Trophoblast cell (in vitro differentiated cells and primary cell): ENCODE measurements at regions not wholly inside any gene's neighbourhood (a gene's known extent, or its start where the extent isn't known, plus 50 kb on each side); places are given as distances from the start of the nearest gene placed in this dataset.
"Not testable (repeated sequence)": the region's sequence is repeated elsewhere in the genome, so short reads cannot be mapped to it uniquely, and the experiment has no call there.

Source experiments
- DNase-seq, 2 donors: peaks; one replicate each; pipeline ENCODE4 v3.0.0-alpha.2; 2016
- H2AFZ ChIP-seq: 2 replicates; pipeline ENCODE4 v1.6.1; 2013; ENCODE audit warnings: low read length, moderate library complexity, mild to moderate bottlenecking; ENCODE audit not compliant: insufficient read depth, poor library complexity
- H2AK5ac ChIP-seq: 2 replicates; pipeline ENCODE4 v1.6.1; 2013; ENCODE audit warnings: mild to moderate bottlenecking, low read length
- H2BK120ac ChIP-seq: 2 replicates; pipeline ENCODE4 v1.6.1; 2013; ENCODE audit warnings: low read length, mild to moderate bottlenecking, moderate library complexity; ENCODE audit not compliant: insufficient read depth, poor library complexity
- H2BK12ac ChIP-seq: 2 replicates; pipeline ENCODE4 v1.6.1; 2013; ENCODE audit warnings: mild to moderate bottlenecking, low read length, moderate library complexity
- H2BK5ac ChIP-seq: 2 replicates; pipeline ENCODE4 v1.6.1; 2013; ENCODE audit warnings: low read length, low read depth, moderate library complexity, mild to moderate bottlenecking; ENCODE audit not compliant: poor library complexity
- H3K14ac ChIP-seq: 2 replicates; pipeline ENCODE4 v1.6.1; 2013; ENCODE audit warnings: mild to moderate bottlenecking, low read length
- H3K18ac ChIP-seq: 2 replicates; pipeline ENCODE4 v1.6.1; 2013; ENCODE audit warnings: mild to moderate bottlenecking, low read length
- H3K23ac ChIP-seq: 2 replicates; pipeline ENCODE4 v1.6.1; 2013; ENCODE audit warnings: low read length
- H3K27ac ChIP-seq: 2 replicates; pipeline ENCODE4 v1.5.1; 2013; ENCODE audit warnings: low read depth, mild to moderate bottlenecking, inconsistent platforms, low read length, moderate library complexity
- H3K27me3 ChIP-seq: 2 replicates; pipeline ENCODE4 v1.6.1; 2013; ENCODE audit warnings: inconsistent platforms, mild to moderate bottlenecking, low read length, moderate library complexity; ENCODE audit not compliant: insufficient read depth
- H3K36me3 ChIP-seq, 2 experiments: 1 replicate in 1 of 2; 2 replicates in 1 of 2; pipeline ENCODE4 v1.6.1; 2013; ENCODE audit warnings: low read length in 2 of 2, mild to moderate bottlenecking in 2 of 2, moderate library complexity in 1 of 2; ENCODE audit not compliant: insufficient read depth in 2 of 2, control insufficient read depth in 1 of 2
- H3K4ac ChIP-seq: 2 replicates; pipeline ENCODE4 v1.6.1; 2013; ENCODE audit warnings: low read depth, mild to moderate bottlenecking, low read length, moderate library complexity
- H3K4me1 ChIP-seq, 2 experiments: 1 replicate in 1 of 2; 2 replicates in 1 of 2; pipeline ENCODE4 v1.6.1; 2013; ENCODE audit warnings: low read length in 2 of 2, mild to moderate bottlenecking in 2 of 2, moderate library complexity in 1 of 2; ENCODE audit not compliant: insufficient read depth in 2 of 2, control insufficient read depth in 1 of 2
- H3K4me2 ChIP-seq: 2 replicates; pipeline ENCODE4 v1.6.1; 2013; ENCODE audit warnings: inconsistent platforms, mild to moderate bottlenecking, low read length, moderate library complexity
- H3K4me3 ChIP-seq: 2 replicates; pipeline ENCODE4 v1.5.1; 2013; ENCODE audit warnings: mild to moderate bottlenecking, low read depth, low read length, inconsistent platforms
- H3K79me1 ChIP-seq: one replicate; pipeline ENCODE4 v1.6.1; 2013; ENCODE audit warnings: low read length
- H3K79me2 ChIP-seq: 2 replicates; pipeline ENCODE4 v1.6.1; 2013; ENCODE audit warnings: low read length, mild to moderate bottlenecking; ENCODE audit not compliant: control insufficient read depth, insufficient read depth, poor library complexity
- H3K9ac ChIP-seq: 2 replicates; pipeline ENCODE4 v1.6.1; 2013; ENCODE audit warnings: mild to moderate bottlenecking, low read length
- H3K9me3 ChIP-seq: 2 replicates; pipeline ENCODE4 v1.6.1; 2013; ENCODE audit warnings: low read depth, mild to moderate bottlenecking, control low read depth, inconsistent platforms, low read length; ENCODE audit not compliant: insufficient read depth
- H4K12ac ChIP-seq: 2 replicates; pipeline ENCODE4 v1.6.1; 2013; ENCODE audit warnings: low read depth, mild to moderate bottlenecking, low read length, moderate library complexity
- H4K8ac ChIP-seq: 2 replicates; pipeline ENCODE4 v1.6.1; 2013; ENCODE audit warnings: low read depth, mild to moderate bottlenecking, low read length, moderate library complexity
- H4K91ac ChIP-seq: one replicate; pipeline ENCODE4 v1.6.1; 2013; ENCODE audit warnings: low read depth, mild to moderate bottlenecking, low read length, moderate library complexity
- WGBS: extraction: QIAGEN DNeasy Blood & Tissue Kit; methylation state at CpG from one replicate; pipeline ENCODE4 v1.1.7; 2013; ENCODE audit warnings: missing lambda C conversion rate; ENCODE audit not compliant: insufficient read length, insufficient coverage; ENCODE audit errors: extremely low coverage; 5-methylcytosine and 5-hydroxymethylcytosine counted together

- not testable (repeated sequence) for H3K4me1 ChIP-seq, H3K4ac ChIP-seq, H2AK5ac ChIP-seq, H3K14ac ChIP-seq, H3K27me3 ChIP-seq, H4K12ac ChIP-seq, H3K4me2 ChIP-seq, H3K4me3 ChIP-seq, H3K23ac ChIP-seq, H4K91ac ChIP-seq, DNase-seq, H2BK12ac ChIP-seq, H2AFZ ChIP-seq, H3K27ac ChIP-seq, H3K79me1 ChIP-seq, H4K8ac ChIP-seq, H2BK120ac ChIP-seq, H3K36me3 ChIP-seq, H3K9me3 ChIP-seq, H3K79me2 ChIP-seq, H3K9ac ChIP-seq, H3K18ac ChIP-seq, H2BK5ac ChIP-seq
- no CpG with 5 or more reads among the region's 3 CpGs for WGBS
Observed at GRCh38 chr5:143588121-143588520, 184.6 kb upstream of the NR3C1 start.

- Histone ChIP-seq H2AFZ (no peak overlapping the region), H3K4me1 (peaks cover 0 to 3% of the 10 kb centered on the region in 2 experiments), H3K79me1 (no peaks in the 10 kb centered on the region), H3K4me3 (no peak overlapping the region), H3K27ac (no peak overlapping the region), H3K9ac (no peak overlapping the region), H3K14ac (no peak overlapping the region), H3K23ac (no peak overlapping the region), H4K8ac (no peak overlapping the region), H2BK120ac (no peak overlapping the region), H3K9me3 (no peaks in the 10 kb centered on the region), H2BK5ac (no peak overlapping the region), H2BK12ac (no peak overlapping the region), H3K4ac (no peak overlapping the region), H3K27me3 (no peaks in the 10 kb centered on the region), H3K36me3 (no peaks in the 10 kb centered on the region), H4K12ac (no peak overlapping the region), H2AK5ac (no peak overlapping the region), H4K91ac (no peak overlapping the region), H3K18ac (no peak overlapping the region), H3K4me2 (no peak overlapping the region), H3K79me2 (no peaks in the 10 kb centered on the region)
- no peak for DNase-seq
- WGBS: no CpG with 5 or more reads among the region's 1 CpG
Observed at GRCh38 chr5:143586781-143587362, 183.4 kb upstream of the NR3C1 start.

DNA sequence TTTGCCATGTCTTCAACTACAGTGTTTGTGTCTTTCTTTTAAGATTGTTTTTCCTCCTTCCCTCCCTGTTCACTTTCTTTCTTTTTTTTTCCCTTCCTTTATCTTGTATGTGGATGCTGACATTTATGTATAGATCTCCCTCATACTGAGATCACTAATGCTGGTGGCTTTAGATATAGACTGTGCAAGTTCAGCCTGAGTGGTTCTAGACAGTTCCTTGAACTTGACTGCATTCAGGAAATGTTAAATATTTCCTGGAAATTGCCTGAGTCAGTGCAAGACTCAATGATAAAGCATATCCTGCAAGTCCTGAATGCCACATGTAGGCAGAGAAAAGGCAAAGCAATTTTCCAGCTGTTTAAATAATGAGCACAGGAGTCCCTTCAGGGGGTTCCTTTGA is 182.5 kb upstream of the NR3C1 start:
- peaks cover 0 to 3% of the 10 kb centered on the region in 2 experiments for H3K4me1 ChIP-seq
- no peak overlapping the region for H3K23ac ChIP-seq
- H4K8ac ChIP-seq: no peak overlapping the region
- no peaks in the 10 kb centered on the region for H3K79me2 ChIP-seq
- H3K79me1 ChIP-seq: no peaks in the 10 kb centered on the region
- H3K27me3 ChIP-seq: no peaks in the 10 kb centered on the region
- H3K4me2 ChIP-seq: no peak overlapping the region
- peak in 1 of 2 donors; percentile 62 for DNase-seq
- H2AFZ ChIP-seq: no peak overlapping the region
- no peak overlapping the region for H2AK5ac ChIP-seq
- H3K9me3 ChIP-seq: no peaks in the 10 kb centered on the region
- H3K36me3 ChIP-seq: no peaks in the 10 kb centered on the region
- no peak overlapping the region for H3K4ac ChIP-seq
- H3K9ac ChIP-seq: no peak overlapping the region
- H4K12ac ChIP-seq: no peak overlapping the region
- no peak overlapping the region for H2BK120ac ChIP-seq
- no peak overlapping the region for H3K14ac ChIP-seq
- no peak overlapping the region for H2BK12ac ChIP-seq
- no peak overlapping the region for H2BK5ac ChIP-seq
- H4K91ac ChIP-seq: no peak overlapping the region
- no peak overlapping the region for H3K18ac ChIP-seq
- no peak overlapping the region for H3K4me3 ChIP-seq
- no peak overlapping the region for H3K27ac ChIP-seq

DNA sequence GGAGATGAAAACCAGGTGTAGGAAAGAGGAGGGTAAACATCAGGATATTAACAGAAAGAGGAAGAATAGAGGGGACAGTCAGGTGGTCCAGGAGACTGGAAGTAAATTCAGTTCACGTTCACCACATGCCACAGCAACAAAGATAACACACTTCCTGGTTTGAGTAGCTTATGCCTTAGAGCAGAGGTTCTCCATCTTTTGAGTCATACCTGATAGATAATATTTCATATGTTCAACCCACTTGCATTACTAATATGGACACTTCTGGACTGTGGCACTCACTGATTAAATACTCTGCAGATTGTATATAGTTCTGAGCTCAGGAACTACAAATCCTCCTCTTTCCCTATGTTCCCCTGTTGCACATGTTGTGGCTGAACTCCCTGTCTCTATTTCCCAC is 179.9 kb upstream of the NR3C1 start:
- H4K8ac ChIP-seq: no peak overlapping the region
- no CpG with 5 or more reads among the region's 1 CpG for WGBS
- no peak overlapping the region for H2BK12ac ChIP-seq
- H2AK5ac ChIP-seq: no peak overlapping the region
- H3K79me2 ChIP-seq: no peaks in the 10 kb centered on the region
- no peak overlapping the region for H4K91ac ChIP-seq
- no peak overlapping the region for H3K18ac ChIP-seq
- no peak overlapping the region for H2BK120ac ChIP-seq
- H3K14ac ChIP-seq: no peak overlapping the region
- no peaks in the 10 kb centered on the region for H3K4me1 ChIP-seq
- no peak overlapping the region for H3K9ac ChIP-seq
- no peaks in the 10 kb centered on the region for H3K27me3 ChIP-seq
- no peaks in the 10 kb centered on the region for H3K9me3 ChIP-seq
- no peaks in the 10 kb centered on the region for H3K36me3 ChIP-seq
- H3K27ac ChIP-seq: no peak overlapping the region
- H3K4me2 ChIP-seq: no peak overlapping the region
- H4K12ac ChIP-seq: no peak overlapping the region
- no peak overlapping the region for H2BK5ac ChIP-seq
- H3K4me3 ChIP-seq: no peak overlapping the region
- H3K23ac ChIP-seq: no peak overlapping the region
- H2AFZ ChIP-seq: no peak overlapping the region
- DNase-seq: no peak
- H3K79me1 ChIP-seq: no peaks in the 10 kb centered on the region
- no peak overlapping the region for H3K4ac ChIP-seq
